ENCODE measurements at regions not wholly inside any gene's neighbourhood (a gene's known extent, or its start where the extent isn't known, plus 50 kb on each side); places are given as distances from the start of the nearest gene placed in this dataset.

GRCh38 chr16:55411231-55411630 lies 67.8 kb upstream of the MMP2 start:
- no peak overlapping the region for H4K91ac ChIP-seq (replicated peaks; ENCODE audit: insufficient read length, low read length)
- no peak overlapping the region for H3K4ac ChIP-seq (replicated peaks; ENCODE audit: insufficient read length, low read depth, low read length)
- 85% methylated on average over 2 of the region's 3 CpGs; no CpG with 5 or more reads in 1 of the 2 experiments for WGBS, 2 experiments (ENCODE audit: extremely low coverage in 1 of 2, insufficient coverage in 1 of 2, insufficient read length in 1 of 2, insufficient replicate concordance in 2 of 2, low coverage in 1 of 2, low lambda C conversion rate in 2 of 2, missing lambda C conversion rate in 1 of 2)
- FAIRE-seq = no peak
- H3K18ac ChIP-seq (ENCODE audit: extremely low read depth, low read length) = no peak overlapping the region
- no peaks in the 10 kb centered on the region for H3K27me3 ChIP-seq (replicated peaks in 1 of 4; ENCODE audit: control insufficient read depth in 3 of 4, extremely low read depth in 1 of 4, insufficient read depth in 3 of 4, low read length in 3 of 4)
- no peaks in the 10 kb centered on the region for H3K79me2 ChIP-seq (ENCODE audit: control insufficient read depth in 1 of 2, insufficient read depth in 2 of 2, low read length in 2 of 2)
- no peak overlapping the region for H2AFZ ChIP-seq (ENCODE audit: low read length)
- ChIA-PET POLR2A (ENCODE audit: partially characterized antibody) (no interaction called here), CTCF (ENCODE audit: partially characterized antibody) (interaction anchor here (0.9 to 1.6 kb wide), 6 partner anchors 9 to 72 kb away, joined by 3 to 5 read pairs (median 3); no protein-coding TSS in a partner anchor)
- H3K36me3 ChIP-seq (ENCODE audit: control insufficient read depth in 2 of 4, insufficient read depth in 4 of 4, low read length in 3 of 4) = no peaks in the 10 kb centered on the region
- H3K56ac ChIP-seq (replicated peaks; ENCODE audit: insufficient read length, low read depth, low read length) = no peak overlapping the region
- H2BK20ac ChIP-seq (ENCODE audit: low read length) = no peak overlapping the region
- H3K79me1 ChIP-seq (ENCODE audit: low read depth, low read length) = no peaks in the 10 kb centered on the region
- no peak for TF ChIP-seq CHD1 (IDR thresholded peaks at IDR 0.05; ENCODE audit: low read depth, low read length)
- no peak for TF ChIP-seq BACH1 (IDR thresholded peaks at IDR 0.05; ENCODE audit: low read length)
- TF ChIP-seq CBX5 (IDR thresholded peaks at IDR 0.05; ENCODE audit: low read depth, low read length) = no peak
- TF ChIP-seq SP2 (IDR thresholded peaks at IDR 0.05; ENCODE audit: low read length) = no peak
- TF ChIP-seq SP1 (IDR thresholded peaks at IDR 0.05; ENCODE audit: low read depth, low read length) = no peak
- no peak for TF ChIP-seq GABPA (IDR thresholded peaks at IDR 0.05; ENCODE audit: borderline replicate concordance, insufficient read depth, low read length)
- TF ChIP-seq JUN (IDR thresholded peaks at IDR 0.05; ENCODE audit: low read depth, low read length) = no peak
- no peak for TF ChIP-seq TAF7 (optimal IDR thresholded peaks at IDR 0.05; ENCODE audit: borderline replicate concordance, low read depth, low read length)
- no peak for TF ChIP-seq HDAC6 (IDR thresholded peaks at IDR 0.05; ENCODE audit: low read depth, low read length)
- H2BK5ac ChIP-seq (ENCODE audit: low read depth, low read length) = no peak overlapping the region
- H2AK5ac ChIP-seq (ENCODE audit: low read depth, low read length) = no peak overlapping the region
- peaks cover 0 to 3% (median 0%) of the 10 kb centered on the region in 4 experiments; a peak in 1 of 7 replicates for H3K4me1 ChIP-seq (replicated peaks in 1 of 4; ENCODE audit: control insufficient read depth in 3 of 4, insufficient read depth in 4 of 4, low read length in 3 of 4)
- H4K8ac ChIP-seq (ENCODE audit: extremely low read depth, insufficient read depth, low read length) = no peak overlapping the region
- no peak overlapping the region for H2BK120ac ChIP-seq (replicated peaks; ENCODE audit: low read depth, low read length)
- no peak overlapping the region for H3K23ac ChIP-seq (ENCODE audit: insufficient read length)
- H3K4me3 ChIP-seq (ENCODE audit: extremely low read depth in 1 of 4, insufficient read depth in 2 of 4, low read depth in 3 of 4, low read length in 4 of 4) = no peak overlapping the region
- H2BK12ac ChIP-seq (ENCODE audit: low read depth, low read length) = no peak overlapping the region
- H4K20me1 ChIP-seq (replicated peaks in 1 of 2; ENCODE audit: control insufficient read depth in 1 of 2, insufficient read depth in 2 of 2, low read length in 2 of 2) = no peaks in the 10 kb centered on the region
- H3K9me3 ChIP-seq (ENCODE audit: insufficient read depth in 2 of 2, low read depth in 1 of 2, low read length in 1 of 2) = no peaks in the 10 kb centered on the region
- no peak for DNase-seq (ENCODE audit: low read depth in 1 of 2, low spot score in 2 of 2)
- no peak overlapping the region for H3K14ac ChIP-seq (ENCODE audit: insufficient read length)
- H3K27ac ChIP-seq (ENCODE audit: low read depth, low read length) = no peak overlapping the region
- H3K4me2 ChIP-seq (ENCODE audit: insufficient read depth in 1 of 2, low read depth in 2 of 2, low read length in 2 of 2) = no peak overlapping the region
- H2BK15ac ChIP-seq (ENCODE audit: low read length) = no peak overlapping the region
- no peaks in the 10 kb centered on the region for H3K23me2 ChIP-seq (ENCODE audit: low read depth, low read length)
- no peak overlapping the region; a peak in 1 of 7 replicates for H3K9ac ChIP-seq (replicated peaks in 1 of 4; ENCODE audit: extremely low read depth in 1 of 4, low read depth in 3 of 4, low read length in 3 of 4)
- H4K5ac ChIP-seq (ENCODE audit: insufficient read length, low read depth, low read length) = no peak overlapping the region

All from H1 (cell line).